ENCODE measurements at regions not wholly inside any gene's neighbourhood (a gene's known extent, or its start where the extent isn't known, plus 50 kb on each side); places are given as distances from the start of the nearest gene placed in this dataset.

DNA sequence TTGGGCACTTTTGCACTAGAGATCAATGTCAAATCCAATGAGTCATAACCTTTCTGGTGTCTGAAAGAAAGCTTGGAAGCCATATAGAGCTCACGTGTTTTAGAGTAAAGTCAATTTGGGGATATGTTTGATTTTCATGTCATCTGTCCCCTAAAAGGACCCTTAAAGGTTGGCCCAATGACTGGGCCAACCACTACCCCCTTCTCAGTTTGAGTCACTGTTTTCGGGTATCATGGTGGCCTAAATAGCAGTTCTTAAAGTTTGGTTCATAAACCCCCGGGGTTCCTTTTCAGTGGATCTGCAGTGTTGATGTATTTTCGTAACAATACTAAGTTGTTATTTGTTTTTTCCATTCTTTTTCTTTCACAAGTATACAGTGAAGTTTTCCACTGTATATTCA, 327.6 kb downstream of the PRL start:
- Mint-ChIP-seq H3K4me3 (ENCODE audit: unreplicated experiment) (no peak overlapping the region), H3K27me3 (ENCODE audit: low read depth, unreplicated experiment) (no peaks in the 10 kb centered on the region), H3K9me3 (ENCODE audit: unreplicated experiment) (no peaks in the 10 kb centered on the region), H3K27ac (ENCODE audit: unreplicated experiment) (no peak overlapping the region), H3K36me3 (ENCODE audit: low read depth, unreplicated experiment) (peaks cover 5% of the 10 kb centered on the region), H3K4me1 (ENCODE audit: low read depth, unreplicated experiment) (peaks cover 30% of the 10 kb centered on the region)
- FAIRE-seq (no peak), DNase-seq (ENCODE audit: low read depth) (no peak)
- TF ChIP-seq CTCF (IDR thresholded peaks at IDR 0.05; ENCODE audit: insufficient read depth, low read depth, low read length) (no peak), EZH2 (IDR thresholded peaks at IDR 0.05; ENCODE audit: insufficient read depth, low read length) (no peak)
- Histone ChIP-seq H3K36me3 (ENCODE audit: insufficient read depth, low read length) (no peaks in the 10 kb centered on the region), H3K4me2 (ENCODE audit: low read length) (no peak overlapping the region), H4K20me1 (ENCODE audit: insufficient read depth, low read length) (no peaks in the 10 kb centered on the region), H3K9me3 (ENCODE audit: insufficient read depth, low read depth, low read length) (no peaks in the 10 kb centered on the region), H3K27ac (ENCODE audit: low read depth, low read length) (no peak overlapping the region), H3K9ac (ENCODE audit: low read length) (no peak overlapping the region), H3K27me3 (ENCODE audit: insufficient read depth, low read length) (no peaks in the 10 kb centered on the region), H2AFZ (ENCODE audit: low read depth, low read length) (no peak overlapping the region), H3K4me1 (ENCODE audit: insufficient read depth, low read length) (no peaks in the 10 kb centered on the region), H3K4me3 (ENCODE audit: insufficient read depth, low read depth, low read length) (no peak overlapping the region), H3K79me2 (ENCODE audit: insufficient read depth, low read length) (no peaks in the 10 kb centered on the region)

DNA sequence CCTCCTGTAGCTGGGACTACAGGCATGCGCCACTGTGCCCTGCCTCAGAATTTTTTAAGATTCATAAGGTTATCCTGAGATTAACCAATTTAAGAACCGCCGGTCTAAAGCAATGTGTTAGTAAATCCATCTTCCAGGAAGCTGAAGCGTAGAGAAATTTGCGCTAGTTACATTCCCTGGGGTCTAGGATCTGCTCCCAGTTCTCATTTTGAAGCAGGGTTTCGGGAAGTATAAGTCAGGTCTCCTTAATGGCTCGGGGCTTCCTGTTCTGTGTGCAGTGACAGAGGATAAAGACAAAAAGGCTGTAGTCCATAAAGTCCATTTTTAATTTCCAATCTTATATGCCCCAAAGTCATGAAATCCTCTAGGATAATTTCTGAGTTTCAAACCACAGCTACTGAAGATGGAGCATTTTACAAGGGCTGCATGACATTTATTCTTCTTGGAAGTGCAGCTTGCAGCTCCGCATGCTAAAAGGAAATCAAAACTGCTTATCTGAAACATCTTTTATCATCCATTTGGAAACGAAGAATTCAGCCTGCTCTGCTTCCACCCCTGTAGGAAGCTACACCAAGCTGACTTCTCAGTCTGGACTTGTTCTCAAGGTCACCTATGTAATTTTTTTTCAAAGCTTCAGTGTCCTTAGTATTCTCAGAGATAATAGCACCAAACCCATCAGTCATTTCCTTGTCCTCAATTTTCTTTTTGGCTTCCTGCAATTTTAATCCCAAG, 326.1 kb downstream of the PRL start:
- Mint-ChIP-seq H3K9me3 (ENCODE audit: unreplicated experiment) (peaks cover 2% of the 10 kb centered on the region), H3K27me3 (ENCODE audit: low read depth, unreplicated experiment) (no peaks in the 10 kb centered on the region), H3K27ac (ENCODE audit: unreplicated experiment) (peak overlapping the region; percentile 63), H3K4me3 (ENCODE audit: unreplicated experiment) (no peak overlapping the region), H3K4me1 (ENCODE audit: low read depth, unreplicated experiment) (peaks cover 22% of the 10 kb centered on the region), H3K36me3 (ENCODE audit: low read depth, unreplicated experiment) (peaks cover 9% of the 10 kb centered on the region)
- no peaks in the 10 kb centered on the region for H3K9me3 ChIP-seq (ENCODE audit: insufficient read depth, low read depth, low read length)
- H4K20me1 ChIP-seq (ENCODE audit: insufficient read depth, low read length) = no peaks in the 10 kb centered on the region
- no peak for DNase-seq (ENCODE audit: low read depth)
- no peak overlapping the region for H3K9ac ChIP-seq (ENCODE audit: low read length)
- no peak overlapping the region for H3K4me3 ChIP-seq (ENCODE audit: insufficient read depth, low read depth, low read length)
- TF ChIP-seq EZH2 (IDR thresholded peaks at IDR 0.05; ENCODE audit: insufficient read depth, low read length) (no peak), CTCF (IDR thresholded peaks at IDR 0.05; ENCODE audit: insufficient read depth, low read depth, low read length) (no peak)
- H3K27ac ChIP-seq (ENCODE audit: low read depth, low read length) = no peak overlapping the region
- no peak overlapping the region for H2AFZ ChIP-seq (ENCODE audit: low read depth, low read length)
- no peaks in the 10 kb centered on the region for H3K4me1 ChIP-seq (ENCODE audit: insufficient read depth, low read length)
- H3K79me2 ChIP-seq (ENCODE audit: insufficient read depth, low read length) = no peaks in the 10 kb centered on the region
- H3K27me3 ChIP-seq (ENCODE audit: insufficient read depth, low read length) = no peaks in the 10 kb centered on the region
- FAIRE-seq = no peak
- H3K36me3 ChIP-seq (ENCODE audit: insufficient read depth, low read length) = no peaks in the 10 kb centered on the region
- no peak overlapping the region for H3K4me2 ChIP-seq (ENCODE audit: low read length)

DNA sequence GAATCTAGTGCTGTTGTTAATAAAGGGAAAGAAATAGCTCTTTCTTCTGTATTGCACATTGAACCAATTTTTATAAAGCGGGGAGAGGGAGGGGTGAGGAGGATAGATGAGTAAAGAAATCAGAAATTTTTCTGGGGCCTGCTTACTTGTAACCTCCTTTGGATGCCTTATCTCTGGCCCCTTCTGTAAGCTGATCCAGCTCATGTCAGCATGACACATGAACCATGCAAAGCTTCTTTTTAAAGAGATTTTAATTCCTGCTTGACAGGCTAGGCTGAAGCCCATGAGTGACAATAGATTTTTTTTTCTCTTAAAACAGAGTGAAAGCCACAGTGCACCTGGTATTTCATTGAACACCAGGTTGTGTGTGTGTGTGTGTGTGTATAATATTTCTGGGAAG, 325.3 kb downstream of the PRL start:
- no peaks in the 10 kb centered on the region for H3K4me1 ChIP-seq (ENCODE audit: insufficient read depth, low read length)
- no peaks in the 10 kb centered on the region for H3K27me3 ChIP-seq (ENCODE audit: insufficient read depth, low read length)
- H3K4me2 ChIP-seq (ENCODE audit: low read length) = no peak overlapping the region
- DNase-seq (ENCODE audit: low read depth) (peak; percentile 45), FAIRE-seq (no peak)
- no peak overlapping the region for H3K27ac ChIP-seq (ENCODE audit: low read depth, low read length)
- peaks cover 17% of the 10 kb centered on the region for H3K4me1 Mint-ChIP-seq (ENCODE audit: low read depth, unreplicated experiment)
- H3K9ac ChIP-seq (ENCODE audit: low read length) = no peak overlapping the region
- peaks cover 2% of the 10 kb centered on the region for H3K9me3 Mint-ChIP-seq (ENCODE audit: unreplicated experiment)
- H3K27ac Mint-ChIP-seq (ENCODE audit: unreplicated experiment) = peak overlapping the region; percentile 63
- no peaks in the 10 kb centered on the region for H3K79me2 ChIP-seq (ENCODE audit: insufficient read depth, low read length)
- no peak for TF ChIP-seq CTCF (IDR thresholded peaks at IDR 0.05; ENCODE audit: insufficient read depth, low read depth, low read length)
- TF ChIP-seq EZH2 (IDR thresholded peaks at IDR 0.05; ENCODE audit: insufficient read depth, low read length) = no peak
- no peak overlapping the region for H2AFZ ChIP-seq (ENCODE audit: low read depth, low read length)
- H3K9me3 ChIP-seq (ENCODE audit: insufficient read depth, low read depth, low read length) = no peaks in the 10 kb centered on the region
- H3K36me3 ChIP-seq (ENCODE audit: insufficient read depth, low read length) = no peaks in the 10 kb centered on the region
- no peaks in the 10 kb centered on the region for H4K20me1 ChIP-seq (ENCODE audit: insufficient read depth, low read length)
- peak overlapping the region; percentile 11 for H3K4me3 Mint-ChIP-seq (ENCODE audit: unreplicated experiment)
- no peak overlapping the region for H3K4me3 ChIP-seq (ENCODE audit: insufficient read depth, low read depth, low read length)
- no peaks in the 10 kb centered on the region for H3K27me3 Mint-ChIP-seq (ENCODE audit: low read depth, unreplicated experiment)
- peaks cover 12% of the 10 kb centered on the region for H3K36me3 Mint-ChIP-seq (ENCODE audit: low read depth, unreplicated experiment)
